ENCODE measurements at regions not wholly inside any gene's neighbourhood (a gene's known extent, or its start where the extent isn't known, plus 50 kb on each side); places are given as distances from the start of the nearest gene placed in this dataset.

- no peak for TF ChIP-seq CTCF (IDR thresholded peaks at IDR 0.05; ENCODE audit: borderline replicate concordance, insufficient read depth, low read depth, low read length)
- no peak overlapping the region for H3K4me3 ChIP-seq (ENCODE audit: low read depth, low read length)
These were observed 237.9 kb downstream of the NSG2 start for GRCh38 chr5:174283211-174284005.

- H3K4me3 ChIP-seq (ENCODE audit: low read depth, low read length) = no peak overlapping the region
- no peak for TF ChIP-seq CTCF (IDR thresholded peaks at IDR 0.05; ENCODE audit: borderline replicate concordance, insufficient read depth, low read depth, low read length)
These were observed 239.4 kb downstream of the NSG2 start for GRCh38 chr5:174284873-174285272.

- no peak for TF ChIP-seq CTCF (IDR thresholded peaks at IDR 0.05; ENCODE audit: borderline replicate concordance, insufficient read depth, low read depth, low read length)
- no peak overlapping the region for H3K4me3 ChIP-seq (ENCODE audit: low read depth, low read length)
These were observed 242.3 kb downstream of the NSG2 start for GRCh38 chr5:174287761-174288160.

- no peak for TF ChIP-seq CTCF (IDR thresholded peaks at IDR 0.05; ENCODE audit: borderline replicate concordance, insufficient read depth, low read depth, low read length)
- no peak overlapping the region for H3K4me3 ChIP-seq (ENCODE audit: low read depth, low read length)
These were observed 242.9 kb downstream of the NSG2 start for GRCh38 chr5:174288439-174288838.

GRCh38 chr5:174291162-174291561 lies 245.7 kb downstream of the NSG2 start:
- no peak for TF ChIP-seq CTCF (IDR thresholded peaks at IDR 0.05; ENCODE audit: borderline replicate concordance, insufficient read depth, low read depth, low read length)
- H3K4me3 ChIP-seq (ENCODE audit: low read depth, low read length) = no peak overlapping the region

GRCh38 chr5:174292348-174292747 lies 246.8 kb downstream of the NSG2 start:
- H3K4me3 ChIP-seq (ENCODE audit: low read depth, low read length) = no peak overlapping the region
- TF ChIP-seq CTCF (IDR thresholded peaks at IDR 0.05; ENCODE audit: borderline replicate concordance, insufficient read depth, low read depth, low read length) = no peak

- no peak for TF ChIP-seq CTCF (IDR thresholded peaks at IDR 0.05; ENCODE audit: borderline replicate concordance, insufficient read depth, low read depth, low read length)
- H3K4me3 ChIP-seq (ENCODE audit: low read depth, low read length) = no peak overlapping the region
These were observed 247.5 kb downstream of the NSG2 start for GRCh38 chr5:174293006-174293405.
